BJ (cell line): ENCODE measurements at regions not wholly inside any gene's neighbourhood (a gene's known extent, or its start where the extent isn't known, plus 50 kb on each side); places are given as distances from the start of the nearest gene placed in this dataset.

Experiments used
- CTCF ChIA-PET: fragments of 350-600 bp; formaldehyde crosslinking; extraction: SDS; loops from one replicate; lab custom pipeline; 2021; ENCODE audit warnings: antibody characterized with exemption, inconsistent platforms; lab: Yijun Ruan, JAX
- POLR2A ChIA-PET: fragments of 300-600 bp; sonication (Branson Sonifier 250); formaldehyde crosslinking; extraction: SDS; loops from one replicate; lab custom pipeline; 2021; ENCODE audit warnings: antibody characterized with exemption; lab: Charles Lee
- DNase-seq: peaks from one replicate; pipeline ENCODE4 v3.0.0-alpha.2; 2011; ENCODE audit warnings: low read depth
- H3K27me3 ChIP-seq: 2 replicates; pipeline ENCODE4 v1.6.0; 2011; ENCODE audit warnings: low read length; ENCODE audit not compliant: control insufficient read depth, insufficient read depth
- H3K36me3 ChIP-seq: 2 replicates; pipeline ENCODE4 v1.5.1; 2011; ENCODE audit warnings: low read length; ENCODE audit not compliant: control insufficient read depth, insufficient read depth
- H3K4me3 ChIP-seq: 2 replicates; pipeline ENCODE4 v1.5.1; 2011; ENCODE audit warnings: low read depth, mild to moderate bottlenecking, control low read depth, low read length
- CTCF ChIP-seq: IDR thresholded peaks from 2 replicates; pipeline ENCODE4 v1.5.1; 2011; ENCODE audit warnings: low read depth, mild to moderate bottlenecking, control low read depth, inconsistent platforms, low read length, moderate library complexity; ENCODE audit not compliant: insufficient read depth

- TF ChIP-seq CTCF = no peak
- DNase-seq = no peak
- H3K4me3 ChIP-seq = no peak overlapping the region
- no peaks in the 10 kb centered on the region for H3K27me3 ChIP-seq
- CTCF ChIA-PET = no interaction called here
- POLR2A ChIA-PET = interaction anchor here (0.7 kb wide), 1 partner anchor 278 kb away, joined by 3 read pairs; no protein-coding TSS in a partner anchor
- H3K36me3 ChIP-seq = no peaks in the 10 kb centered on the region
These were observed 1142.1 kb downstream of the FLRT2 start for GRCh38 chr14:86672080-86672479.

- POLR2A ChIA-PET = no interaction called here
- CTCF ChIA-PET = no interaction called here
- H3K36me3 ChIP-seq = no peaks in the 10 kb centered on the region
These were observed 1136.0 kb downstream of the FLRT2 start for GRCh38 chr14:86665975-86666374.

GRCh38 chr14:86662334-86662733 is 1132.4 kb downstream of the FLRT2 start:
- DNase-seq = no peak
- H3K27me3 ChIP-seq = no peaks in the 10 kb centered on the region
- ChIA-PET CTCF (no interaction called here), POLR2A (no interaction called here)
- no peak overlapping the region for H3K4me3 ChIP-seq
- no peak for TF ChIP-seq CTCF
- H3K36me3 ChIP-seq = no peaks in the 10 kb centered on the region

More at GRCh38 chr14:86665975-86666374, 1136.0 kb downstream of the FLRT2 start:
- Histone ChIP-seq H3K4me3 (no peak overlapping the region), H3K27me3 (no peaks in the 10 kb centered on the region)
- TF ChIP-seq CTCF = no peak
- DNase-seq = no peak

- CTCF ChIA-PET = interaction anchor here (1.0 to 1.6 kb wide), 3 partner anchors 10 to 18 kb away, joined by 3 to 5 read pairs (median 3); no protein-coding TSS in a partner anchor
- POLR2A ChIA-PET = no interaction called here
- H3K4me3 ChIP-seq = no peak overlapping the region
- H3K36me3 ChIP-seq = no peaks in the 10 kb centered on the region
- no peaks in the 10 kb centered on the region for H3K27me3 ChIP-seq
- no peak for DNase-seq
- TF ChIP-seq CTCF = peak; percentile 25; the same call in 1 of the 2 replicates
These were observed 1124.7 kb downstream of the FLRT2 start for GRCh38 chr14:86654558-86655184.

GRCh38 chr14:86652526-86652925 is 1122.6 kb downstream of the FLRT2 start:
- no peak for TF ChIP-seq CTCF
- Histone ChIP-seq H3K36me3 (no peaks in the 10 kb centered on the region), H3K4me3 (no peak overlapping the region), H3K27me3 (no peaks in the 10 kb centered on the region)
- POLR2A ChIA-PET = interaction anchor here (0.6 kb wide), 1 partner anchor 114 kb away, joined by 3 read pairs; no protein-coding TSS in a partner anchor
- DNase-seq = no peak
- CTCF ChIA-PET = interaction anchor here (1.5 kb wide), 1 partner anchor 8 kb away, joined by 3 read pairs; no protein-coding TSS in a partner anchor
